H1 (cell line): ENCODE measurements at regions not wholly inside any gene's neighbourhood (a gene's known extent, or its start where the extent isn't known, plus 50 kb on each side); places are given as distances from the start of the nearest gene placed in this dataset.

ENCODE experiments used
- CTCF ChIA-PET: fragments of 300-600 bp; sonication (Branson Sonifier 250); formaldehyde crosslinking; loops from one replicate; lab custom pipeline; 2021; ENCODE audit not compliant: partially characterized antibody; lab: Charles Lee
- POLR2A ChIA-PET: fragments of 300-600 bp; sonication (Branson Sonifier 250); formaldehyde crosslinking; loops from one replicate; lab custom pipeline; 2021; ENCODE audit warnings: inconsistent platforms; ENCODE audit not compliant: partially characterized antibody; lab: Charles Lee
- DNase-seq, 2 experiments: peaks; one replicate each; pipeline versions ENCODE4 v3.0.0 to v3.0.0-alpha.2; 2010 to 2022; ENCODE audit warnings: low spot score in 2 of 2, low read depth in 1 of 2, mixed read lengths in 1 of 2
- FAIRE-seq: peaks from 2 replicates; lab custom pipeline; 2011; peaks lifted over from hg19 to GRCh38; lab: Jason Lieb, UNC
- H2AFZ ChIP-seq: 2 replicates; pipeline ENCODE4 v1.8.1; 2012; ENCODE audit warnings: low read length, inconsistent platforms
- H2AK5ac ChIP-seq: 2 replicates; pipeline ENCODE4 v1.6.1; 2013; ENCODE audit warnings: low read depth, low read length
- H2BK120ac ChIP-seq: replicated peaks from 2 replicates; pipeline ENCODE3; 2013; ENCODE audit warnings: low read depth, low read length, inconsistent platforms
- H2BK12ac ChIP-seq: 2 replicates; pipeline ENCODE4 v1.6.1; 2013; ENCODE audit warnings: low read depth, low read length
- H2BK15ac ChIP-seq: 2 replicates; pipeline ENCODE4 v1.6.1; 2013; ENCODE audit warnings: low read length
- H2BK20ac ChIP-seq: 2 replicates; pipeline ENCODE4 v1.6.1; 2013; ENCODE audit warnings: low read length
- H2BK5ac ChIP-seq: 2 replicates; pipeline ENCODE4 v1.6.1; 2013; ENCODE audit warnings: low read depth, low read length
- H3K14ac ChIP-seq: 2 replicates; pipeline ENCODE4 v1.6.1; 2013; ENCODE audit warnings: inconsistent platforms; ENCODE audit not compliant: insufficient read length
- H3K18ac ChIP-seq: 2 replicates; pipeline ENCODE4 v1.6.1; 2013; ENCODE audit warnings: low read length; ENCODE audit errors: extremely low read depth
- H3K23ac ChIP-seq: 2 replicates; pipeline ENCODE4 v1.6.1; 2013; ENCODE audit warnings: inconsistent platforms; ENCODE audit not compliant: insufficient read length
- H3K23me2 ChIP-seq: 2 replicates; pipeline ENCODE4 v1.6.1; 2013; ENCODE audit warnings: low read depth, low read length
- H3K27ac ChIP-seq: 2 replicates; pipeline ENCODE4 v1.6.1; 2011; ENCODE audit warnings: low read depth, low read length, inconsistent platforms
- H3K27me3 ChIP-seq, 4 experiments: replicated peaks in 1 of 4; 1 replicate in 1 of 4; 2 replicates in 3 of 4; pipeline versions ENCODE4 v1.6.1 to v1.8.1; 2011 to 2013; ENCODE audit warnings: low read length in 3 of 4, mild to moderate bottlenecking in 3 of 4, inconsistent platforms in 2 of 4, mixed read lengths in 2 of 4, moderate library complexity in 1 of 4; ENCODE audit not compliant: control insufficient read depth in 3 of 4, insufficient read depth in 3 of 4; ENCODE audit errors: extremely low read depth in 1 of 4
- H3K36me3 ChIP-seq, 4 experiments: 2 replicates each; pipeline versions ENCODE4 v1.6.1 to v1.8.1; 2011 to 2013; ENCODE audit warnings: mild to moderate bottlenecking in 4 of 4, low read length in 3 of 4, moderate library complexity in 2 of 4, control low read depth in 1 of 4, inconsistent platforms in 1 of 4; ENCODE audit not compliant: insufficient read depth in 4 of 4, control insufficient read depth in 2 of 4
- H3K4ac ChIP-seq: replicated peaks from 2 replicates; pipeline ENCODE3; 2013; ENCODE audit warnings: low read length, low read depth, mixed read lengths, inconsistent platforms; ENCODE audit not compliant: insufficient read length
- H3K4me1 ChIP-seq, 4 experiments: replicated peaks in 1 of 4; 1 replicate in 1 of 4; 2 replicates in 3 of 4; pipeline versions ENCODE4 v1.6.1 to v1.8.1; 2011 to 2013; ENCODE audit warnings: low read length in 3 of 4, inconsistent platforms in 2 of 4, mixed read lengths in 1 of 4; ENCODE audit not compliant: insufficient read depth in 4 of 4, control insufficient read depth in 3 of 4
- H3K4me2 ChIP-seq, 2 experiments: 2 replicates each; pipeline versions ENCODE4 v1.6.1 to v1.8.1; 2011 to 2013; ENCODE audit warnings: low read depth in 2 of 2, low read length in 2 of 2, control low read depth in 1 of 2, inconsistent platforms in 1 of 2, mild to moderate bottlenecking in 1 of 2; ENCODE audit not compliant: insufficient read depth in 1 of 2
- H3K4me3 ChIP-seq, 4 experiments: fragments of 200-600, 300-600 bp in 1 of 4; sonication (generic), shearing (Covaris generic), sonication (Bioruptor Twin) in 1 of 4; 2 replicates each; pipeline versions ENCODE4 v1.5.1 to v1.8.1; 2011 to 2016; ENCODE audit warnings: low read length in 4 of 4, low read depth in 3 of 4, control low read depth in 2 of 4, inconsistent platforms in 2 of 4, mild to moderate bottlenecking in 2 of 4, mixed read lengths in 1 of 4, moderate library complexity in 1 of 4; ENCODE audit not compliant: insufficient read depth in 2 of 4; ENCODE audit errors: extremely low read depth in 1 of 4
- H3K56ac ChIP-seq: replicated peaks from 2 replicates; pipeline ENCODE3; 2013; ENCODE audit warnings: low read depth, mild to moderate bottlenecking, mixed read lengths, low read length, inconsistent platforms; ENCODE audit not compliant: insufficient read length
- H3K79me1 ChIP-seq: 2 replicates; pipeline ENCODE4 v1.6.1; 2013; ENCODE audit warnings: low read depth, low read length, control low read depth
- H3K79me2 ChIP-seq, 2 experiments: 2 replicates each; pipeline versions ENCODE4 v1.6.1 to v1.8.1; 2012 to 2013; ENCODE audit warnings: low read length in 2 of 2, mild to moderate bottlenecking in 2 of 2, inconsistent platforms in 1 of 2; ENCODE audit not compliant: insufficient read depth in 2 of 2, control insufficient read depth in 1 of 2
- H3K9ac ChIP-seq, 4 experiments: replicated peaks in 1 of 4; 1 replicate in 1 of 4; 2 replicates in 3 of 4; pipeline versions ENCODE4 v1.6.1 to v1.8.1; 2011 to 2013; ENCODE audit warnings: low read depth in 3 of 4, low read length in 3 of 4, control low read depth in 2 of 4, mild to moderate bottlenecking in 2 of 4, moderate library complexity in 2 of 4, inconsistent platforms in 1 of 4; ENCODE audit errors: extremely low read depth in 1 of 4
- H3K9me3 ChIP-seq, 2 experiments: 2 replicates each; pipeline versions ENCODE4 v1.6.1 to v1.8.1; 2012 to 2013; ENCODE audit warnings: mild to moderate bottlenecking in 2 of 2, moderate library complexity in 2 of 2, control low read depth in 1 of 2, inconsistent platforms in 1 of 2, low read depth in 1 of 2, low read length in 1 of 2, mixed read lengths in 1 of 2; ENCODE audit not compliant: insufficient read depth in 2 of 2
- H4K20me1 ChIP-seq, 2 experiments: replicated peaks in 1 of 2; 2 replicates each; pipeline versions ENCODE3 to v1.8.1; 2011 to 2013; ENCODE audit warnings: inconsistent platforms in 2 of 2, low read length in 2 of 2, mild to moderate bottlenecking in 1 of 2; ENCODE audit not compliant: insufficient read depth in 2 of 2, control insufficient read depth in 1 of 2
- H4K5ac ChIP-seq: 2 replicates; pipeline ENCODE4 v1.6.1; 2013; ENCODE audit warnings: low read length, low read depth, mixed read lengths, inconsistent platforms; ENCODE audit not compliant: insufficient read length
- H4K8ac ChIP-seq: 2 replicates; pipeline ENCODE4 v1.8.0; 2013; ENCODE audit warnings: mild to moderate bottlenecking, moderate library complexity, low read length, inconsistent platforms; ENCODE audit not compliant: insufficient read depth; ENCODE audit errors: extremely low read depth
- H4K91ac ChIP-seq: replicated peaks from 2 replicates; pipeline ENCODE3; 2013; ENCODE audit warnings: low read length, mixed read lengths, inconsistent platforms; ENCODE audit not compliant: insufficient read length
- ATF2 ChIP-seq: IDR thresholded peaks from 2 replicates; pipeline ENCODE4 v1.6.1; 2012; ENCODE audit warnings: low read length, inconsistent platforms
- CBX5 ChIP-seq: fragments of 300-800, 300-1000 bp; sonication (generic); IDR thresholded peaks from 2 replicates; pipeline ENCODE4 v1.7.1; 2016; ENCODE audit warnings: antibody characterized with exemption, low read length, low read depth
- HDAC6 ChIP-seq: IDR thresholded peaks from one replicate; pipeline ENCODE4 v1.7.1; 2012; ENCODE audit warnings: low read depth, mild to moderate bottlenecking, inconsistent platforms, low read length, moderate library complexity
- KDM4A ChIP-seq: IDR thresholded peaks from one replicate; pipeline ENCODE4 v1.7.1; 2012; ENCODE audit warnings: low read depth, mild to moderate bottlenecking, moderate library complexity, low read length, inconsistent platforms; ENCODE audit not compliant: severe bottlenecking
- POLR2A ChIP-seq, 2 experiments: IDR thresholded peaks; 1 replicate in 1 of 2; 2 replicates in 1 of 2; pipeline ENCODE4 v1.6.1; 2011; ENCODE audit warnings: low read depth in 2 of 2, low read length in 2 of 2, mild to moderate bottlenecking in 2 of 2; ENCODE audit errors: control extremely low read depth in 1 of 2
- SIN3A ChIP-seq, 2 experiments: IDR thresholded peaks in 1 of 2; conservative IDR thresholded peaks in 1 of 2; 2 replicates each; pipeline ENCODE4 v1.6.1; 2011 to 2012; ENCODE audit warnings: low read length in 2 of 2, improper control_type of control experiment in 1 of 2, low read depth in 1 of 2, mild to moderate bottlenecking in 1 of 2
- SP2 ChIP-seq: IDR thresholded peaks from 2 replicates; pipeline ENCODE4 v1.6.1; 2012; ENCODE audit warnings: mild to moderate bottlenecking, low read length, inconsistent platforms
- TEAD4 ChIP-seq: IDR thresholded peaks from 2 replicates; pipeline ENCODE4 v1.6.1; 2012; ENCODE audit warnings: low read depth, low read length, inconsistent platforms, mixed read lengths
- YY1 ChIP-seq: IDR thresholded peaks from 2 replicates; pipeline ENCODE4 v1.6.1; 2011; ENCODE audit warnings: low read depth, mild to moderate bottlenecking, low read length
- WGBS, 2 experiments: shearing (Covaris generic) in 1 of 2; methylation state at CpG; one replicate each; pipeline versions ENCODE4 v1.1.6 to v1.1.7; 2013 to 2015; ENCODE audit warnings: low lambda C conversion rate in 2 of 2, mixed read lengths in 2 of 2, inconsistent platforms in 1 of 2, low coverage in 1 of 2, missing lambda C conversion rate in 1 of 2; ENCODE audit not compliant: insufficient replicate concordance in 2 of 2, insufficient coverage in 1 of 2, insufficient read length in 1 of 2; ENCODE audit errors: extremely low coverage in 1 of 2, missing lambda C conversion rate in 1 of 2; 5-methylcytosine and 5-hydroxymethylcytosine counted together

- POLR2A ChIA-PET, result no interaction called here
- Histone ChIP-seq H2BK15ac (no peak overlapping the region), H3K27me3 (0 out of 7 replicates have a peak, but pooled peaks cover 0 to 2% (median 0%) of the 10 kb centered on the region in 4 experiments), H3K18ac (no peak overlapping the region), H3K4me2 (no peak overlapping the region), H4K20me1 (peaks cover 0 to 9% of the 10 kb centered on the region in 2 experiments), H3K27ac (no peak overlapping the region), H3K23ac (no peak overlapping the region), H3K4ac (no peak overlapping the region), H3K79me1 (no peaks in the 10 kb centered on the region), H3K4me3 (no peak overlapping the region), H2AFZ (no peak overlapping the region), H3K79me2 (no peaks in the 10 kb centered on the region), H3K4me1 (peaks cover 2 to 9% (median 4%) of the 10 kb centered on the region in 4 experiments; a peak in 4 of 7 replicates), H2BK12ac (no peak overlapping the region), H3K36me3 (no peaks in the 10 kb centered on the region), H3K56ac (no peak overlapping the region), H2BK5ac (no peak overlapping the region), H3K9ac (no peak overlapping the region), H4K5ac (no peak overlapping the region), H2BK120ac (no peak overlapping the region), H3K14ac (no peak overlapping the region), H4K8ac (no peak overlapping the region), H4K91ac (no peak overlapping the region), H3K9me3 (no peaks in the 10 kb centered on the region), H3K23me2 (no peaks in the 10 kb centered on the region; the same call in 1 of the 2 replicates), H2AK5ac (no peak overlapping the region), H2BK20ac (no peak overlapping the region)
- 98% methylated on average over 2 of the region's 2 CpGs; no CpG with 5 or more reads in 1 of the 2 experiments for WGBS, 2 experiments
- no peak for TF ChIP-seq YY1
- TF ChIP-seq ATF2, result no peak
- TF ChIP-seq SP2, result no peak
- no peak for TF ChIP-seq TEAD4
- no peak for TF ChIP-seq KDM4A
- TF ChIP-seq SIN3A (conservative IDR thresholded peaks at IDR 0.05 in 1 of 2, IDR thresholded peaks at IDR 0.05 in 1 of 2; ENCODE audit: low read depth in 1 of 2, low read length in 2 of 2), result no peak
- TF ChIP-seq POLR2A (IDR thresholded peaks at IDR 0.05; ENCODE audit: control extremely low read depth in 1 of 2, low read depth in 2 of 2, low read length in 2 of 2), result no peak
- no peak for TF ChIP-seq HDAC6
- TF ChIP-seq CBX5, result no peak
- FAIRE-seq (no peak), DNase-seq (no peak)
- CTCF ChIA-PET, result interaction anchor here (1.5 to 4.8 kb wide), 4 partner anchors 9 to 196 kb away, joined by 5 to 47 read pairs (median 11); no protein-coding TSS in a partner anchor
Measured at GRCh38 chr11:116187026-116187425, 585.8 kb downstream of the BUD13 start.
